Keratinocyte (primary cell): ENCODE measurements at regions not wholly inside any gene's neighbourhood (a gene's known extent, or its start where the extent isn't known, plus 50 kb on each side); places are given as distances from the start of the nearest gene placed in this dataset.

Experiments used
- DNase-seq: peaks from one replicate; pipeline ENCODE4 v3.0.0-alpha.2; 2011; ENCODE audit warnings: low read depth, missing footprints, low spot score
- FAIRE-seq: peaks from 2 replicates; lab custom pipeline; 2011; peaks lifted over from hg19 to GRCh38; lab: Jason Lieb, UNC
- H2AFZ ChIP-seq: 2 replicates; pipeline ENCODE4 v1.6.0; 2012; ENCODE audit warnings: low read length, control low read depth, inconsistent platforms; ENCODE audit not compliant: control insufficient read depth
- H3K27ac ChIP-seq: 2 replicates; pipeline ENCODE4 v1.5.1; 2011; ENCODE audit warnings: low read length; ENCODE audit not compliant: control insufficient read depth, insufficient read depth
- H3K27me3 ChIP-seq: 3 replicates; pipeline ENCODE4 v1.6.0; 2011; ENCODE audit warnings: low read length; ENCODE audit not compliant: control insufficient read depth, insufficient read depth; ENCODE audit errors: extremely low read depth
- H3K36me3 ChIP-seq, 2 experiments: 2 replicates in 1 of 2; 3 replicates in 1 of 2; pipeline ENCODE4 v1.5.1; 2011; ENCODE audit warnings: low read length in 2 of 2, mild to moderate bottlenecking in 1 of 2; ENCODE audit not compliant: control insufficient read depth in 2 of 2, insufficient read depth in 2 of 2; ENCODE audit errors: extremely low read depth in 1 of 2
- H3K4me1 ChIP-seq: 3 replicates; pipeline ENCODE4 v1.5.1; 2011; ENCODE audit warnings: low read length; ENCODE audit not compliant: control insufficient read depth, insufficient read depth; ENCODE audit errors: extremely low read depth
- H3K4me2 ChIP-seq: 3 replicates; pipeline ENCODE4 v1.6.0; 2011; ENCODE audit warnings: low read depth, low read length; ENCODE audit not compliant: control insufficient read depth, insufficient read depth; ENCODE audit errors: extremely low read depth
- H3K4me3 ChIP-seq, 3 experiments: fragments of 200-600 bp in 1 of 3; sonication (generic) in 1 of 3; 2 replicates in 2 of 3; 3 replicates in 1 of 3; pipeline ENCODE4 v1.5.1; 2011 to 2016; ENCODE audit warnings: low read length in 3 of 3, mild to moderate bottlenecking in 3 of 3, control low read depth in 2 of 3, inconsistent platforms in 1 of 3, low read depth in 1 of 3, mixed read lengths in 1 of 3, mixed run types in 1 of 3, moderate library complexity in 1 of 3; ENCODE audit not compliant: control insufficient read depth in 2 of 3, insufficient read depth in 2 of 3; ENCODE audit errors: extremely low read depth in 1 of 3
- H3K79me2 ChIP-seq: 2 replicates; pipeline ENCODE4 v1.6.0; 2012; ENCODE audit warnings: low read length; ENCODE audit not compliant: control insufficient read depth, insufficient read depth
- H3K9ac ChIP-seq: 3 replicates; pipeline ENCODE4 v1.6.0; 2011; ENCODE audit warnings: low read length; ENCODE audit not compliant: control insufficient read depth, insufficient read depth; ENCODE audit errors: extremely low read depth
- H3K9me1 ChIP-seq: 3 replicates; pipeline ENCODE4 v1.6.0; 2011; ENCODE audit warnings: low read length; ENCODE audit not compliant: control insufficient read depth, insufficient read depth; ENCODE audit errors: extremely low read depth
- H3K9me3 ChIP-seq: 2 replicates; pipeline ENCODE4 v1.5.1; 2012; ENCODE audit warnings: low read depth, low read length; ENCODE audit not compliant: control insufficient read depth
- H4K20me1 ChIP-seq: 3 replicates; pipeline ENCODE4 v1.6.0; 2011; ENCODE audit warnings: low read length; ENCODE audit not compliant: control insufficient read depth, insufficient read depth; ENCODE audit errors: extremely low read depth
- EZH2 ChIP-seq: IDR thresholded peaks from one replicate; pipeline ENCODE4 v1.6.1; 2012; ENCODE audit warnings: inconsistent platforms, mild to moderate bottlenecking, low read length, moderate library complexity
- dilution Hi-C: fragments of 300-500 bp; cut with MboI; formaldehyde crosslinking; loops from one replicate; pipeline ENCODE4 v1.7.0; 2020; ENCODE audit warnings: low sequenced_read_pairs; ENCODE audit not compliant: extremely low pct_ligation_motif_present
- TF ChIP-seq, protein P1 (sequence below), 3 experiments: IDR thresholded peaks in 1 of 3; conservative IDR thresholded peaks in 1 of 3; optimal IDR thresholded peaks in 1 of 3; 2 replicates in 2 of 3; 3 replicates in 1 of 3; pipeline versions ENCODE3 to v1.5.1; 2011; ENCODE audit warnings: low read length in 3 of 3, mild to moderate bottlenecking in 3 of 3, moderate library complexity in 2 of 3, control low read depth in 1 of 3, inconsistent platforms in 1 of 3; ENCODE audit not compliant: insufficient read depth in 2 of 3; ENCODE audit errors: extremely low read depth in 1 of 3

DNA sequence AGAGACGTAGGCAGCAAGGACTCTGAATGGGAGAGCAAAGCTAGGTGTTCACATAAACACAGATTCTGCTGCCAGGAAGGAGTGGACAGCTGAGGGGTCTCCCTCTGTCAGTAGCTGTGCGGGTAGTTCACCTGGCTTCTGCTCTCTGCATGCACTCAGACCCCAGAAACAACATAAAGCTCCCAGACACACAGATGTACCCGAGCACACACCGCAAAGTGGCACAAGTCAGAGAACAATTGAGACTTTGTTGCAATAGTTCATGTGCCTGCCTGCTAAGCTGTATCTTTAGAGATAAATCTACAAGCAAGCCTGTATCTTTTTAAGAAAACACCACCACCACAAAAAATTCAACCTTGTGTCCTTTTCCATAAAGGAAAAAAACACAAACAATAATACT is 420.0 kb upstream of the ST6GAL2 start:
- no peak for DNase-seq
- Histone ChIP-seq H3K27ac (no peak overlapping the region), H3K4me2 (no peak overlapping the region), H3K4me3 (no peak overlapping the region), H3K79me2 (no peaks in the 10 kb centered on the region), H3K9ac (no peak overlapping the region), H3K9me1 (no peaks in the 10 kb centered on the region), H3K36me3 (no peaks in the 10 kb centered on the region), H2AFZ (no peak overlapping the region), H3K4me1 (no peaks in the 10 kb centered on the region), H4K20me1 (no peaks in the 10 kb centered on the region), H3K9me3 (no peaks in the 10 kb centered on the region), H3K27me3 (no peaks in the 10 kb centered on the region)
- dilution Hi-C loops = no loop called here
- no peak for FAIRE-seq
- TF ChIP-seq EZH2 = no peak
- TF ChIP-seq, protein P1, sequence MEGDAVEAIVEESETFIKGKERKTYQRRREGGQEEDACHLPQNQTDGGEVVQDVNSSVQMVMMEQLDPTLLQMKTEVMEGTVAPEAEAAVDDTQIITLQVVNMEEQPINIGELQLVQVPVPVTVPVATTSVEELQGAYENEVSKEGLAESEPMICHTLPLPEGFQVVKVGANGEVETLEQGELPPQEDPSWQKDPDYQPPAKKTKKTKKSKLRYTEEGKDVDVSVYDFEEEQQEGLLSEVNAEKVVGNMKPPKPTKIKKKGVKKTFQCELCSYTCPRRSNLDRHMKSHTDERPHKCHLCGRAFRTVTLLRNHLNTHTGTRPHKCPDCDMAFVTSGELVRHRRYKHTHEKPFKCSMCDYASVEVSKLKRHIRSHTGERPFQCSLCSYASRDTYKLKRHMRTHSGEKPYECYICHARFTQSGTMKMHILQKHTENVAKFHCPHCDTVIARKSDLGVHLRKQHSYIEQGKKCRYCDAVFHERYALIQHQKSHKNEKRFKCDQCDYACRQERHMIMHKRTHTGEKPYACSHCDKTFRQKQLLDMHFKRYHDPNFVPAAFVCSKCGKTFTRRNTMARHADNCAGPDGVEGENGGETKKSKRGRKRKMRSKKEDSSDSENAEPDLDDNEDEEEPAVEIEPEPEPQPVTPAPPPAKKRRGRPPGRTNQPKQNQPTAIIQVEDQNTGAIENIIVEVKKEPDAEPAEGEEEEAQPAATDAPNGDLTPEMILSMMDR (optimal IDR thresholded peaks at IDR 0.05 in 1 of 3, IDR thresholded peaks at IDR 0.05 in 1 of 3, conservative IDR thresholded peaks at IDR 0.05 in 1 of 3; ENCODE audit: extremely low read depth in 1 of 3, insufficient read depth in 2 of 3, low read length in 3 of 3) = no peak

DNA sequence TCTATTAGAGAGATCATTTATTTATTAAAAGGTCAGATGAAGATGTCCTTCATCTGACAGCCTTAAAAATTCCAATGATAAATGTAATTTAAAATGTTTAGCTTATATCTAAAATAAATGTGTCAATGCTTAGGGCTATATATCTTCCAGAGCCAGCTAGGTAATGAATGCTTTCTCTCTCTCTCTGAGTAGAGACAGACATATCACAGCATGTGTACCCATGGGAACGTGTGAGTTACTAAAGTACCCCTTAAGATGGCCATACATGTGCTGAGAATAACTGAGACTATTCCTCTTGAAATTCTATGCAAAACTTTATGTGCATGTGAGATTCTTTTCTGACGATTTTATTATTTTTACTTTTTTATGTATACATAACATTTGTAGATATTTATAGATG is 420.9 kb upstream of the ST6GAL2 start:
- no peaks in the 10 kb centered on the region for H3K4me1 ChIP-seq
- no peak overlapping the region for H3K4me2 ChIP-seq
- no peak overlapping the region for H3K27ac ChIP-seq
- H3K4me3 ChIP-seq = no peak overlapping the region
- no peaks in the 10 kb centered on the region for H4K20me1 ChIP-seq
- DNase-seq = no peak
- FAIRE-seq = no peak
- TF ChIP-seq, protein P1 (optimal IDR thresholded peaks at IDR 0.05 in 1 of 3, IDR thresholded peaks at IDR 0.05 in 1 of 3, conservative IDR thresholded peaks at IDR 0.05 in 1 of 3; ENCODE audit: extremely low read depth in 1 of 3, insufficient read depth in 2 of 3, low read length in 3 of 3) = no peak
- TF ChIP-seq EZH2 = no peak
- no peak overlapping the region for H2AFZ ChIP-seq
- H3K9me1 ChIP-seq = no peaks in the 10 kb centered on the region
- H3K9me3 ChIP-seq = no peaks in the 10 kb centered on the region
- H3K36me3 ChIP-seq = no peaks in the 10 kb centered on the region
- H3K9ac ChIP-seq = no peak overlapping the region
- dilution Hi-C loops = no loop called here
- H3K27me3 ChIP-seq = no peaks in the 10 kb centered on the region
- H3K79me2 ChIP-seq = no peaks in the 10 kb centered on the region
